ENCODE measurements at regions not wholly inside any gene's neighbourhood (a gene's known extent, or its start where the extent isn't known, plus 50 kb on each side); places are given as distances from the start of the nearest gene placed in this dataset.

DNA sequence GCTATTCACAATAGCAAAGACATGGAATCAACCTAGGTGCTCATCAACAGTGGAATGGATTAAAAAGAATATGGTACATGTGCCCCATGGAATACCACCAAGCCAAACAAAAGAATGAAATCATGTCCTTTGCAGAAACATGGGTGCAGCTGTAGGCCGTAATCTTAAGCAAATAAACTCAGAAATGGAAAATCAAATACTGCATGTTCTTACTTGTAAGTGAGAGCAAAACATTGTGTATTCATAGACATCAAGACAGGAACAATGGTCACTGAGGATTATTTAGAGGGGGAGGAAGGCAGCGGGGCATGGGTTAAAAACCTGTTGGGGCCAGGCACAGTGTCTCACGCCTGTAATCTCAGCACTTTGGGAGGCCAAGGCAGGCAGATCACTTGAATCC lies 304.7 kb upstream of the ROBO2 start:
- H3K79me2 ChIP-seq (ENCODE audit: control insufficient read depth in 1 of 2, insufficient read depth in 2 of 2, low read length in 2 of 2), result no peaks in the 10 kb centered on the region
- no peak overlapping the region for H3K4ac ChIP-seq (replicated peaks; ENCODE audit: insufficient read length, low read depth, low read length)
- no peak overlapping the region for H3K23ac ChIP-seq (ENCODE audit: insufficient read length)
- no peak overlapping the region for H2AK5ac ChIP-seq (ENCODE audit: low read depth, low read length)
- no peak overlapping the region for H4K91ac ChIP-seq (replicated peaks; ENCODE audit: insufficient read length, low read length)
- no peak overlapping the region for H2BK120ac ChIP-seq (replicated peaks; ENCODE audit: low read depth, low read length)
- peaks cover 0 to 3% of the 10 kb centered on the region in 2 experiments; a peak in 1 of 4 replicates for H3K9me3 ChIP-seq (ENCODE audit: insufficient read depth in 2 of 2, low read depth in 1 of 2, low read length in 1 of 2)
- no peak overlapping the region for H2BK12ac ChIP-seq (ENCODE audit: low read depth, low read length)
- H3K4me3 ChIP-seq (ENCODE audit: extremely low read depth in 1 of 4, insufficient read depth in 2 of 4, low read depth in 3 of 4, low read length in 4 of 4), result no peak overlapping the region
- H3K9ac ChIP-seq (replicated peaks in 1 of 4; ENCODE audit: extremely low read depth in 1 of 4, low read depth in 3 of 4, low read length in 3 of 4), result no peak overlapping the region
- H3K4me1 ChIP-seq (replicated peaks in 1 of 4; ENCODE audit: control insufficient read depth in 3 of 4, insufficient read depth in 4 of 4, low read length in 3 of 4), result no peaks in the 10 kb centered on the region; a peak in 2 of 7 replicates
- no peaks in the 10 kb centered on the region for H3K23me2 ChIP-seq (ENCODE audit: low read depth, low read length)
- ChIA-PET CTCF (ENCODE audit: partially characterized antibody) (interaction anchor here (4.0 kb wide), 1 partner anchor 11 kb away, joined by 13 read pairs; no protein-coding TSS in a partner anchor), POLR2A (ENCODE audit: partially characterized antibody) (no interaction called here)
- no peak overlapping the region for H2AFZ ChIP-seq (ENCODE audit: low read length)
- H3K56ac ChIP-seq (replicated peaks; ENCODE audit: insufficient read length, low read depth, low read length), result no peak overlapping the region
- H2BK5ac ChIP-seq (ENCODE audit: low read depth, low read length), result no peak overlapping the region
- H3K27me3 ChIP-seq (replicated peaks in 1 of 4; ENCODE audit: control insufficient read depth in 3 of 4, extremely low read depth in 1 of 4, insufficient read depth in 3 of 4, low read length in 3 of 4), result no peaks in the 10 kb centered on the region
- H4K20me1 ChIP-seq (replicated peaks in 1 of 2; ENCODE audit: control insufficient read depth in 1 of 2, insufficient read depth in 2 of 2, low read length in 2 of 2), result no peaks in the 10 kb centered on the region
- H4K5ac ChIP-seq (ENCODE audit: insufficient read length, low read depth, low read length), result no peak overlapping the region
- DNase-seq (ENCODE audit: low read depth in 1 of 2, low spot score in 2 of 2) (no peak), FAIRE-seq (no peak)
- no peaks in the 10 kb centered on the region for H3K79me1 ChIP-seq (ENCODE audit: low read depth, low read length)
- no peak overlapping the region for H2BK15ac ChIP-seq (ENCODE audit: low read length)
- no peak overlapping the region for H3K18ac ChIP-seq (ENCODE audit: extremely low read depth, low read length)
- H3K36me3 ChIP-seq (ENCODE audit: control insufficient read depth in 2 of 4, insufficient read depth in 4 of 4, low read length in 3 of 4), result no peaks in the 10 kb centered on the region
- no peak overlapping the region for H3K27ac ChIP-seq (ENCODE audit: low read depth, low read length)
- H3K4me2 ChIP-seq (ENCODE audit: insufficient read depth in 1 of 2, low read depth in 2 of 2, low read length in 2 of 2), result no peak overlapping the region
- 54% methylated on average over 3 of the region's 3 CpGs; no CpG with 5 or more reads in 1 of the 2 experiments for WGBS, 2 experiments (ENCODE audit: extremely low coverage in 1 of 2, insufficient coverage in 1 of 2, insufficient read length in 1 of 2, insufficient replicate concordance in 2 of 2, low coverage in 1 of 2, low lambda C conversion rate in 2 of 2, missing lambda C conversion rate in 1 of 2)
- H2BK20ac ChIP-seq (ENCODE audit: low read length), result no peak overlapping the region
- no peak for TF ChIP-seq EP300 (IDR thresholded peaks at IDR 0.05; ENCODE audit: borderline replicate concordance in 1 of 2, low read depth in 2 of 2, low read length in 2 of 2)
- H4K8ac ChIP-seq (ENCODE audit: extremely low read depth, insufficient read depth, low read length), result no peak overlapping the region
- no peak overlapping the region for H3K14ac ChIP-seq (ENCODE audit: insufficient read length)

Measured in H1 (cell line).